GM12891 (cell line): ENCODE measurements at regions not wholly inside any gene's neighbourhood (a gene's known extent, or its start where the extent isn't known, plus 50 kb on each side); places are given as distances from the start of the nearest gene placed in this dataset.

Source experiments
- POLR2A ChIP-seq: IDR thresholded peaks from 2 replicates; pipeline ENCODE4 v1.6.1; 2011; ENCODE audit warnings: low read depth, low read length, control low read depth
- POLR2AphosphoS5 ChIP-seq: IDR thresholded peaks from 2 replicates; pipeline ENCODE4 v1.6.1; 2011; ENCODE audit warnings: low read depth, low read length, control low read depth
- POU2F2 ChIP-seq: IDR thresholded peaks from 2 replicates; pipeline ENCODE4 v1.6.1; 2011; ENCODE audit warnings: low read depth, mild to moderate bottlenecking, control low read depth, low read length, moderate library complexity

GRCh38 chr16:61179561-61179960, 856.7 kb downstream of the CDH8 start:
- no peak for TF ChIP-seq POU2F2
- TF ChIP-seq POLR2AphosphoS5 = no peak
- TF ChIP-seq POLR2A = no peak
